Superior temporal gyrus (tissue), 1 donor: ENCODE measurements at regions not wholly inside any gene's neighbourhood (a gene's known extent, or its start where the extent isn't known, plus 50 kb on each side); places are given as distances from the start of the nearest gene placed in this dataset.

Source experiments
- DNase-seq: peaks from one replicate; pipeline ENCODE4 v3.0.0-alpha.2; 2016; ENCODE audit errors: extremely low spot score

DNA sequence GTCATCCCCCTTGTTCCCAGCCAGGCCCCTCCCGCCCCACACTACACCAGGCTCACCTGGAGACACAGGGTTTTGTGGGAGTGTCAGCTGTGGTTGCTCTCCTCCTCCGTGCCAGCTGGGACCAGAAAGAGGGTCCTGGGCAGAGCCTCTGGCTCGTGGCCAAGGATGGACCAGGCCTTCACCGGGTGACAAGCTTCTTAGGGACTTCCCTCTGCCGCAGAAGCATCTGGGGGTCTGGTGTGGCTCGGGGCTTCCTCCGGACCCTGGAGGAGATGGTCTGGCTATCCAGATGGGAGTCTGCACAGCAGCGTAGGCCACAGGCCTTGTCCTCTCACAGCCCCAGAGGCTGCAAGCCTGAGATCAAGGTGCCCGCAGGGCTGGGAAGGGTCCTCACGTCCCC, 63.8 kb upstream of the CFAP46 start:
- DNase-seq = no peak

DNA sequence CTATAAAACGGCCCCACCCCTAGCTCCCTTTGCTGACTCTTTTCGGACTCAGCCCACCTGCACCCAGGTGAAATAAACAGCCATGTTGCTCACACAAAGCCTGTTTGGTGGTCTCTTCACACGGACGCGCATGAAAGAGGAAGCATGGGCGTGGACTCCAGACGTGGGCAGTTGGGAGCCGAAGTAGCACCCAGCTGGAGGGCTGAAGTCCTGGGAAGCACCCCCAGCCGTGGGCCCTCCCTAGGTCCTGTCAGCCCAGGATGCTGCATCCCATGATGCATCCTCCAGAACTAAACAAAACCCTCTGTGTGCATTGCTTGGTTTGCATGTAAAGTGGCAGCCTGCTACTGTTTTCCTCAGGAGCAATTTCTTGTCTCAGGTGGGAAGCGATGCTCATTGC, 62.1 kb upstream of the CFAP46 start:
- no peak for DNase-seq

DNA sequence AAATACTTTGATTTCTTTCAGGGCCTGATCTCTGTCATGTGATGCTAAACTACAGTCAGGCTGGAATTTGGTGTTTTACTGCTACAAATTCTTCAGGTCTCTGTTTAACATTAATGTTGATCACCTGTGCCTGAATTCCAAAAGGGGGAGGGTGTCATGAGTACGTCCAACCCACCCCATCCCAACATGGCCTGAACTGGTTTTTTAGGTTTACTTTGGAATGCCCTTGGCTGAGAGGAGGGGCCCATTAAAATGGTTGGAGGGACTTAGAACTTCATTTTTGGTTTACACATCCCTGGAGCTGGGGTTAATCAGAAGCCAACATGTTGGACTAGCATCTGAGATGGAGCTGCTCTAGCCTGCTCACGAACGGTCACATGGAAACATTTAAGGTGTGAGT, 60.8 kb upstream of the CFAP46 start:
- no peak for DNase-seq

DNA sequence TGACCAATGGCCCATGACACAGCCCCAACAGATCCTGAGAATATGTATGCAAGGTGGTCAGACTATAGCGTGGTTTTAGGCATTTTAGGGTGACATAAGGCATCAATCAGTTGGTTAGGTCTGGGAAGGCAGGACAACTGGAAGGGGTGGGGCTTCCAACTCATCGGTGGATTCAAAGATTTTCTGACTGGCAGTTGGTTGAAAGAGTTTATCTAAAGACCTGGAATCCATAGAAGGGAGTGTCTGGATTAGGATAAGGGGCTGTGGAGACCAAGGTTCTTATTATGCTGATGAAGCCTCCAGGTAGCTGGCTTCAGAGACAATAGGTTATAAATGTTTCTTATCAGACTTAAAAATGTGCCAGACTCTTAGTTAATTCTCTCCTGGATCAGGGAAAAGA, 60.3 kb upstream of the CFAP46 start:
- DNase-seq = no peak

DNA sequence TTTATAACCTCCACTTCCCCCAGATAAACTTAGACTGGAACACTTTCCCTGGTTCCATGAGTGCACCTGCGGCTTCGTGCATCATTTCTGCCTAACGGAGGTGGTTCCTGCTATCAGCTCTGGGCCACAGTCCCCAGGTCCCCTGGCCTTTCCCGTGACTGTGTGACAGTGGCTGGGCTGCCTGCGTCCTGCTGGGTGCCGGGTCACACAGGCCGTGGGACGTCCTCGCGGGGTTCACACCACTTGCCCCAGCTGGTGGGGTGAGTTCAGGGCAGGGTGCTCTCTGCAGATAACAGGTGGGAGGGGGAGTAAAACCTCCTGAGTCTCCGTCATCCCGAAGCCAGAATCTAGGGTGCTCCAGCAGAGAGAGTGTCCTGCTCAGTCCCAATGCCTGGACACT, 58.7 kb upstream of the CFAP46 start:
- DNase-seq = no peak

DNA sequence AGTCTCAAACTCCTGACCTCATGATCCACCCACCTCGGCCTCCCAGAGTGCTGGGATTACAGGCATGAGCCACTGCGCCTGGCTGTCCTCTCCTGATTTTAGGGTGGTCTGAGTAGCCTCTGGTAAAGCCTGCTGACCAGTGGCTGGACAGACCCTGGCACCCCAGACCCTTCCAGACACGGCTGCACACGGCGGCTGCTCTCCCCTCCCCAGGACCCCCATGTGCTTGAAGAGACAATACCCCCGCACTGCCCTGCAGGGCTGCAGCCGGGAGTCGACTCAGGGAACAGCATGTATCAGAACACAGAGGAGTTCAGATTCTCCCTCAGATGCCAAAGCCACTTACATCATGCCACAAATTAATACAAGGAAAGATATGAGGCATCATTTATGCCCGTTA, 58.3 kb upstream of the CFAP46 start:
- no peak for DNase-seq

DNA sequence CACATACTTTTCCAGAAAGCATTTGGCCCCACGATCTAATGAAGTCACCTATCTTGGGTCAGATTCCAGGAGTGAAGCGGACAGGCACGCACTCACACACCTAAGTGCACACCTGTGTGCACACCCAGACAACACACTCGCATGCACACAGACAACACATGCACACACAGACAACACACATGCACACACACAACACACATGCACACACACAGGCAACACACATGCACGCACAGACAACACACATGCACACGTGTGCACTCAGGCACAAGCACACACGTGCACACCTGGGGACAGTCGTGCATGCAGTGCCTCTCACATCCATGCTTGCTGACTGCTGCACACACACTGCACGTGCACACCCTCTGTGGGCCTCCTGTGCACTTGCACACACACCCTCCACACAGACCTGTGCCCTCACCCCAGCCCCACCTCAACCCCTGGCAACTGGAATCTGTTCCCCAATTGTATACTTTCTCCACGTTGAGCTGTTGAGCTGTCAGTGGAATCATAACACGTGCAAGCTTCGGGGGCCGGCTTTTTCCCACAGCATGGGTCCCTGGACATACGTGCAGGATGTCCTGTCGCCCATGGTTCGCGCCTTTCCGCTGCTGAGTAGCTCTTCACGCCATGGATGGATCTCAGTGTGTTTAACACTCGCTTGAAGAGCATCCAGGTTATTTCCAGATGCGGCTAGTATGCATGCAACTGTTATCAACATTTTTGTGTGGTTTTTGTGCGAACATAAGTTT, 55.3 kb upstream of the CFAP46 start:
- DNase-seq = no peak

DNA sequence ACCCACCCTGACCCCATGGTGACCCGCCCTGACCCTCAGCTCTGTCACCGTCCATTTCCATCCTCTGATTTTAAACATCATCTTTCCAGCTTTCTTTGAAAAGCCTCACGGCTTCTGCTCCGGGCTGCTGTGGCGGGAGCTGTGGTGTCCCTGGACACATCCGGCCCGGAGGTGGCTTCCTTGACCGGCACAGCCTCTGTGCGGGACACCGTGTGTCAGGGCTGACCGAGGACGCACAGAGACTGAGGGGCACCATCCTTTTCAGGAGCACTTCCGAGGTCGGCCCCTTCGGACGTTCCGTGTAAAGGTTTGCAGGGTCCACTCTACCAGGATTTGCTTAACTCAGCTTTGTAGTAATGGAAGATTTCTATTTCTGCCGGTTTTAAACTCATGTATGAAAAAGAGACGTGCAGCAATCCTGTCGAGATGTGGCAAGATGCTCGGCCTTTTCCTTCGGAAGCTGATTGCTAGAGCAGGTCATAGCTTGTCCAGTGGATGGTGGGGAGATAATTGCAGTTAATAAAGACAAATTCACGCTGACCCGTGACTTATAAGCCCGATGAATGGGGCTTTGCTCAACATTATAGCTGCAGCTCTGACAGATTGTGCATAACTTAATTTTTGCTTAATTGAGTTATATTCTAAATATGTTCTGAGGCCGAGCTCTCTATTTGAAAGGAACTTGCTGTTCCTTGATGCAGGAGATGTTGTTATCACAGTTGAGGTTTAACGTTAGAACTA, 54.4 kb upstream of the CFAP46 start:
- DNase-seq = no peak

DNA sequence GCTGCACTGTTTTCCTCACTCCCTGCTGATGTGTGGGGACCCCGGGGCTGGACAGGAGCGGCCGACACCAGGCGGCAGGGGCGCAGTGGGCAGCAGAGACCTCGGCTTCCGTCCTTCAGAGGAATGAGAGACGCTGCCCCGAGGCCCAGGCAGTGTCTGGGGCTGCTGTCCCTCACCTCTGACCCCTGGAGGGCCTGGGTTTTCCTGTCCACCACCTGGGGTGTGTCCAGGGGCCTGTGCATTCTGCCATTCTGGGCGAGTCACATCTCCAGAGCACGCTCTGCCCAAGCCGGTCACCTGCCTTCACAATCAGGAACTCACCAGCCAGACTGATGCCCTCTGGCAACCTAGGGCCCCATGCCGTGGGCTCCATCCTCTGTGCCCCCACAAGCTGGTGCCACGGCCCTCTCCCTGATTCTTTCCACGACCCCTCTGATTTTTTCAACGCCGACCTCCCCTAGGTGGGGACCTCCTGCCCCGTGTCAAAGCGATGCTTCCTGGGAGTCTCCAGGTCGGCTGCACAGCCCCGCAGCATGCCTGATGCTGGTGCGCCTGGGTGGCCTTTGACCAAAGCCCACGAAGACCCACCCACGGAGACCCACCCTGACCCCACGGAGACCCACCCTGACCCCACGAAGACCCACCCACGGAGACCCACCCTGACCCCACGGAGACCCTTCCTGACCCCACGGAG, 53.7 kb upstream of the CFAP46 start:
- DNase-seq = no peak

DNA sequence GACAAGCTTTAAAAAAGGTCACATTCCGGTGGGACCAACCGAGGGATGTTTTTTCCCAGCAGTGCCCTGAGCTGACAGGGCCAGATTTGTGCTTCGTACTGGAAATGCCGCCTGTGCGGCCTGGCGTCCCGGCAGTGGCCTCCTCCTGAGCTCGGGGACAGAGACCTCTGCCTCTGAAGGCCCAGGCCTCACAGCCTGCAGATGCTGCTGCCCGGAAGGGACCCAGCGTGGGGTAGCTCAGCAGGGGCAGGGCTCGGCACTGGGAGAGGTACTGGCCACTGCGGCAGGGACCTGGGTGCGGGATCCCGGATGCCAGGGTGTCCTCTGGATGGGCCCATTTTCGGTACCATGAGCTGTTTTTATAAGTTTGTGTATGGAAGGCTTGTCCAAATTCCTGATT, 52.4 kb upstream of the CFAP46 start:
- no peak for DNase-seq

DNA sequence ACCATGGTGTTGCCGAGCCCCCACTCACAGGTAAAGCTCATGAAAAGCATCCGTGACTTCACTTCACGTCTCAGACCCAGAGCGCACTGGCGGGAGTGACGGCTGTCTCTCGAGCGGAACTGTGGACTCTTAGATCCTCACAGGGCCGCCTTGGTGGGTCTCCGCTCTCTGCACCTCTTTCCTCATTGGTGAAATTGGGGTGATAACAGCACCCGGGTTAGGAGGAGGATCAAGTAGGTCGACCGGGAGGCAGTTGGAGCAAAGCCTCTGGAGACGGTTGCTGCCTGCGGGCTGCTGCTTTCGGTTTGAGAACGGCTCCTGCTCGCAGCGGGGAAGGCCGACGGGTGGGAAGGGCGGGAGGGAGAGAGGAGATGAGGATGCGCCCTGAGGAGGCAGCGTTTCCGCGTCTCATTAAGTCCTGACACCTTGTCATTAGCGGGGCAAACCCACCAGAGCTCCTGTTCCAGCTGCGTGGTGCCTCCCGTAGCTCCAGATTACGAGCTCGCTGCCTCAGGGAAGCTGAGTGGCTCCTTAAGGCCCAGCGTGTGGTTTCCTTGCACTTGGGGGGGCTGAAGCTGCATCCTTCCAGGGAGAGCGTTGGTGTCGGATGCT, 51.9 kb upstream of the CFAP46 start:
- no peak for DNase-seq

DNA sequence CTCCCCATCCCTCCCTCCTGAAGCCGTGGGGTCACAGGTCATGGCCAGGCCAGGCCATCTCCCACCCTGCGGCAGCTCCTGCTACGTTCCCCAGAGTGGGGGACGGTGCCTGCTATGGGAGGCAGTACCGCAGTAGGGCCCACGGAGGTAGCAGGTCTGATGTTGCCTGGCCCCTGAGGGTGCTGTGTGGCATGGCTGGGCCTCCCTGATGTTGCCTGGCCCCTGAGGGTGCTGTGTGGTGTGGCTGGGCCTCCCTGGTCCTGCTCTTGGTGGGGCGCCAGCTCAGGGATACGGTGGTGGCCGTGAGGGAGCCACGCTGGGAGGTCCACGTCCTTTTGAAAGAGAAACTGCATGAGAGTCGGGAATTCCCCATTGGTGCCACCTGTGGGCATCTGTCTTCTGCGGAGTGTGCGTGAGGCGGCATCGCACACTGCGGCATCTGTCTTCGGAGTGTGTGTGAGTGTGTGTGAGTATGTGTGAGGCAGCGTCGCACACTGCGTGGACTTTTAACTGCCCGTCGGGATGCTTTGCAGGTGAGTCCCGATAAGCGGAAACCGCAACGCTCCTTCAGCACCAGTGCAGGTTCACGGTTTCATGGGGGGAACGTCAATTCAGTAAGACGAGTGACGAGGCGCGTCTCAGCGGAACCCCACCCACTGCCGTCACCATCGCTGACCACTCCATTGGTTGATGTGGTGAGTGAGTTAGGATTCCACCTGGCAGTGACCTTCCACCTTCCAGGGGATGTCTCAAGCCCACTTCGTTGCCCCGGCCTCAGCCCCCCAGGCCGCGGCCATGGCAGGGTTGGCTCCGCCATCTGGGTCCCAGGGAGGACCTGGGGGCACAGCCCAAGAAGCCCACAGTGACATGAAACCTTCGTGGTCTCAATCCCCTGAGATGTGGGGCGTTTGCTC, 51.2 kb upstream of the CFAP46 start:
- DNase-seq = no peak

DNA sequence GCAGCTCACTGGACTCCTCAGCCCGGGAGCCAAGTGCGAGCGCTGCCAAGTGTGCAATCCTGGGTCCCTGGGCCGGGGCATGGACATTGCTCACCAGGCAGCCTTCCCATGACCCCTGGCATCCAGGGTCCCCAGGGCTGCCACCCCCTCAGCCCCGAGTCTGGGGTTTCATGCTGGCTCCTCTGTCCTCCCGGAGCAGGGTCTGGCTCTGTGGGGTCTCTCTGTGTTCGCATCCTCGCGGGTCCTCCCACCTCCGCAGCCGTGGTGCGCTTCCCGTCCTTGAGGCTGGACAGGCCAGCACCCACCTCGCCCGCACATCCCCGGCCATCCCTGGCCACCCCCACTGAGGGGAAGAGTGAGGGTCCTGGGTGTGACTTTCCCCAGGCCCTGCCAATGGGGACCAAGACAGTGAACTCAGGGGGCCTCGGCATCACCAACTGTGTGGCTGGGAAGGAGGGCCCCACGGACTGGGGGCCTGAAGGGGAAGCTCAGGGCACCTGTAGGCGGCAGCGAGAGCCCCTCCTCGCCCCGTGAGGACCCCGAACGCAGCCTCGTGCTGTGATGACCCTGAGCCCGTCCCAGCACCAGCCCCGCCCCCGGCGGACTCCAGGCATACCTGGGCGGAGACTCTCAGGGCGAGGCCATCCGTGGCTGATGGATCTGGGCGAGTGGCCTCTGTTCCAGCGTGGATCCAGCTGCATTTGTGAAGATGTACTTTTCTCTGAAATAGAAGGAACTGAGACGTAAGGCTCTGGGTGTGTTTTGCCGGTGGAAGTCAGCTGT, 50.3 kb upstream of the CFAP46 start:
- no peak for DNase-seq
